Activated naive CD8-positive, alpha-beta T cell treated with anti-CD3 and anti-CD28 coated beads, Interleukin-2, amount 10 ng/mL, durations not matched to agents 7 days and 5 days (primary cell): ENCODE measurements at regions not wholly inside any gene's neighbourhood (a gene's known extent, or its start where the extent isn't known, plus 50 kb on each side); places are given as distances from the start of the nearest gene placed in this dataset.
"Not testable (repeated sequence)": the region's sequence is repeated elsewhere in the genome, so short reads cannot be mapped to it uniquely, and the experiment has no call there.

ENCODE experiments used
- ATAC-seq: fragments of 150-1000 bp; cut with Tn5 transposase; one replicate; pipeline ENCODE4 v1.10.0; 2021; ENCODE audit warnings: low read depth, moderate library complexity
- POLR2A ChIA-PET: fragments of 350-600 bp; sonication (Branson Sonifier 250); formaldehyde crosslinking; loops from one replicate; lab custom pipeline; 2021; ENCODE audit warnings: antibody characterized with exemption; lab: Charles Lee
- DNase-seq: peaks from one replicate; pipeline ENCODE4 v3.0.0; 2021
- H3K27ac Mint-ChIP-seq: one replicate; pipeline ENCODE4 v1.8.0; 2022; ENCODE audit warnings: mild to moderate bottlenecking, mixed read lengths
- H3K27me3 Mint-ChIP-seq: one replicate; pipeline ENCODE4 v1.8.0; 2022; ENCODE audit warnings: mild to moderate bottlenecking, moderate library complexity, mixed read lengths
- H3K36me3 Mint-ChIP-seq: one replicate; pipeline ENCODE4 v1.8.0; 2021; ENCODE audit warnings: mild to moderate bottlenecking, mixed read lengths
- H3K4me1 Mint-ChIP-seq: one replicate; pipeline ENCODE4 v1.8.0; 2021; ENCODE audit warnings: mixed read lengths
- H3K4me3 Mint-ChIP-seq: one replicate; pipeline ENCODE4 v1.8.0; 2022; ENCODE audit warnings: mild to moderate bottlenecking, moderate library complexity, mixed read lengths
- H3K9me3 Mint-ChIP-seq: one replicate; pipeline ENCODE4 v1.8.0; 2021; ENCODE audit warnings: mixed read lengths

DNA sequence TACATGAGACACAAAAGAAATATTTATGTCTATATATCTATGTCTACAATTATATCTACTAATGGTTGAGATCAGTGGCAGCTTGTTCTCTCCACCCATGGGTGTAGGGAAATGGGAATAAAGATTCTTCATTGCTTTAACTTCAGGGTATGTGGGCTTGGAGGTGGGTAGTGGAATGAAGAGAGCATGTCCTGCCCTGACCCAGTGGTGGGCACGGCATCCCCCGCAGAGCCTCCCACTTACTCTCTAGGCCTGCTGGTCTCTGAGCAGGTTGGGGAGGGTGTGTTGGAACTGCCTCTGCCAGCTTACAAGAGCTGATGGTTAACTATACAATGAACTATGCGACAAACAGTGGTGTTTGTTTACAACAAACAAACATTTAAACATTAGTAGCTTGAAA is 152.5 kb upstream of the SKOR2 start:
- DNase-seq (no peak), ATAC-seq (no peak)
- H3K27me3 Mint-ChIP-seq = no peaks in the 10 kb centered on the region
- H3K4me1 Mint-ChIP-seq = no peaks in the 10 kb centered on the region
- H3K9me3 Mint-ChIP-seq = no peaks in the 10 kb centered on the region
- POLR2A ChIA-PET = no interaction called here
- H3K36me3 Mint-ChIP-seq = no peaks in the 10 kb centered on the region
- H3K27ac Mint-ChIP-seq = no peak overlapping the region
- no peak overlapping the region for H3K4me3 Mint-ChIP-seq

DNA sequence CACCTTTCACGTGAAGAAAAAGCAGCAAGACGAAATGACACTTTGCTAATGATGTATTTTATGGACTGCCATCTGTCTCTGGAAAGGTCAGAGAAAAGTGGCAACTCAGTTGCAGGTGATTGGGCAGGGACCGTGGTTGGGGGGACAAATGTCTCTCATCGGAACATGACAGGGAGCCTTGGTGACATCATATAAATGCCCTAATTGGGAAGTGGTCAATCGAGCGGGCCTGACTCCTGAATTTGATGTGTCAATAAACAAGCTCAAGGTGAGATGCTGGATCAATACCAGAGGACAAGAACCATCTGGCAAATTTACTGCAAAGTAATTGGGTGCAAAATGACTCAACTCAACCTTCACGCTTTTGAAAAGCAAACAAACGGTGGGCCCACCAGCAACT is 151.9 kb upstream of the SKOR2 start:
- Mint-ChIP-seq H3K4me3 (no peak overlapping the region), H3K4me1 (no peaks in the 10 kb centered on the region), H3K9me3 (no peaks in the 10 kb centered on the region), H3K27me3 (no peaks in the 10 kb centered on the region), H3K36me3 (no peaks in the 10 kb centered on the region), H3K27ac (no peak overlapping the region)
- DNase-seq (no peak), ATAC-seq (no peak)
- POLR2A ChIA-PET = no interaction called here

DNA sequence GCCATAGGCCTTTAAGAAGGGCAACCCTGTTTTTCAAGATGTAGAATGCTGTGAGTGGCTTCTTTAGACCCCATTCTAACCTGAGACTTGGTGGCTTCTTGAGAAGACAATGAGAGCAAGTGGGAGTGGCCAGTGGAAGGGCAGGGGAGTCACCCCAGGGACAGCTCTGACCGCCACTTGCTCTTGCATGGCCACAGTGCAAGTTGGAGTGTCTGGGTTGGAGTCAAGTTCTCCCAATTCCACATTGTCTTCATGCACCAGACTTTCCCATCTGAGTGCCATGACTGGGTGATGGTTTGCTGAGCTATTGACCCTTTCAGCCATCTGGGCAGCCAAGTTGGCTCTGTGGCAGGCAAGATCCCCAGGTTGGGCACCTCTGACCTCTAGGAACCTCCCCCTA is 148.0 kb upstream of the SKOR2 start:
- POLR2A ChIA-PET = no interaction called here
- DNase-seq (no peak), ATAC-seq (no peak)
- no peak overlapping the region for H3K4me3 Mint-ChIP-seq
- no peaks in the 10 kb centered on the region for H3K4me1 Mint-ChIP-seq
- no peaks in the 10 kb centered on the region for H3K36me3 Mint-ChIP-seq
- no peaks in the 10 kb centered on the region for H3K27me3 Mint-ChIP-seq
- peaks cover 1% of the 10 kb centered on the region for H3K9me3 Mint-ChIP-seq
- H3K27ac Mint-ChIP-seq = no peak overlapping the region

DNA sequence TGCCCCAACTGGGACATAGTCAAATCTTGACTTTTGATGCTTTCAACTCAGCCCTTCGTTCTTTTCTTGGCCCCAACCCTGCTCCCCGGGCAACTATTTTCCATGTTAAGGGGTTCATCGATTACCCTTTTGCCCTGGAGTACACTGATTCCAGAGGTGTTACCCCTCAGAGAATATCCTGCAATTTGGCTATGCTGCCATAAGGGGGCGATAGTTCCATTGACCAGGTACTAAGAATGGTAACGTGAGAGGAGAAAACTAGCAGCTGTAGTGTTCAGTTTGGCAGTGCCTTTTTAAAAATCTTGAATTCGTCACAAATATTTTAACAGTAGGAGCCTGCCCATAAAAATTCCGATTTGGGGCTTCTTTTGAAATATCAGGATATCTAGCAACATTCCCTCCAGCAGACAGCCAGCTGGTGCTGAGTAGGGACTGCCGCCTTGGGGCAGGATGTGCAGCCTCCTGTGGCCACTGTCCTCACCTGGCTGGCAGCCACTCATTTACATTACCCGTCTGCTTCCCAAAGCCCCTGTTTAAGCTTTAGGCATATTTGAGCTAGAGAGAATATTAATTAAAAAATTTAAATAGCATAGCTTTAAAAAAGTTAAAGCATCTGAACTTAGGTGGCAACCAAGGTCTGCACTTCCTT is 146.3 kb upstream of the SKOR2 start:
- H3K36me3 Mint-ChIP-seq = no peaks in the 10 kb centered on the region
- no peaks in the 10 kb centered on the region for H3K4me1 Mint-ChIP-seq
- peaks cover 1% of the 10 kb centered on the region for H3K9me3 Mint-ChIP-seq
- H3K4me3 Mint-ChIP-seq = no peak overlapping the region
- ATAC-seq (no peak), DNase-seq (no peak)
- no peaks in the 10 kb centered on the region for H3K27me3 Mint-ChIP-seq
- POLR2A ChIA-PET = no interaction called here
- H3K27ac Mint-ChIP-seq = no peak overlapping the region

DNA sequence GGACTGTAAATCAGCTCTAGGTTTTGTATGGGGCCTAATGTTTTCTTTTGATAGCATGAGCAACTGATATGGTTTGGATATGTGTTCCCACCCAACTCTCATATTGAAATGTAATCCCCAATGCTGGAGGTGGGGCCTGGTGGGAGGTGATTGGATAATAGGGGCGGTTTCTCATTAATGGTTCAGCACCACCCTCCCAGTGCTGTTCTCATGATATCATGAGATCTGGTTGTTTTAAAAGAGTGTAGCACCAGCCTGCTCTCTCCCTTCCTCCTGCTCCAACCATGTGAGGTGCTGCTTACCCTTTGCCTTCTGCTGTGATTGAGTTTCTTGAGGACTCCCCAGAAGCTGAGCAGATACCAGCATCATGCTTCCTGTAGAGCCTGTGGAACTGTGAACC is 140.2 kb upstream of the SKOR2 start:
- Mint-ChIP-seq H3K4me3 (no peak overlapping the region), H3K27ac (no peak overlapping the region), H3K4me1 (no peaks in the 10 kb centered on the region), H3K36me3 (no peaks in the 10 kb centered on the region), H3K27me3 (peaks cover 2% of the 10 kb centered on the region), H3K9me3 (peaks cover 1% of the 10 kb centered on the region)
- POLR2A ChIA-PET = no interaction called here
- no peak for ATAC-seq
- no peak for DNase-seq

DNA sequence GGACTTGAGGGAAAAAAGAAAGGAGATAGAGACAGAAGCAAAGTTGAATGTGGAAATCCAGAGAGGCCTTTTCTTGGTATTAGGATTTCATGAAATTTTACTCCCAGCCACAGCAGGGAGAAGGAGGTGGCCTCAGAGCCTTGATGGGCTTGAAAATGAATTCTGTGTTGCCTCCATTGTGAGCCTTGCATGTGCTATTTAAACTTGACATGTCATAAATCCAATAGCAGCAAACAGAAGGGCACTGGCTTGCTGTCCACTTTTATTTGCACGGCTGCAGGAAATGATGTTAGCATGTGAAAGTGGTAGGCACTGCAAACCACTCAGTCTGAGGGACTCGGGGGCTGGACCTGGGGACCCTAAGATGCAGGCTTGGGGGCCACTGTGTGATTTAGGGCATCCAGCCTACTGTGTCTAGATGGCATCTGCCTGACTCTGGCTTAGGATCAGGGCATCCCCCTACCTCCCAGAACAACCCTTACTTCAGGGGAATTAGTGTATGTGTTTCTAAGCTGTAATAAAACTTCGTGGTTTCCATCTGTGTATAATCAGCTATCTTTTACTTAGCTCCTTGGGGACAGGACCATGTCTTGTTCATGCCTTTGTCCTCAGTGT is 139.1 kb upstream of the SKOR2 start:
- Mint-ChIP-seq H3K27ac (no peak overlapping the region), H3K36me3 (no peaks in the 10 kb centered on the region), H3K9me3 (no peaks in the 10 kb centered on the region), H3K4me3 (no peak overlapping the region), H3K27me3 (peaks cover 2% of the 10 kb centered on the region), H3K4me1 (no peaks in the 10 kb centered on the region)
- POLR2A ChIA-PET = no interaction called here
- DNase-seq = no peak
- no peak for ATAC-seq

DNA sequence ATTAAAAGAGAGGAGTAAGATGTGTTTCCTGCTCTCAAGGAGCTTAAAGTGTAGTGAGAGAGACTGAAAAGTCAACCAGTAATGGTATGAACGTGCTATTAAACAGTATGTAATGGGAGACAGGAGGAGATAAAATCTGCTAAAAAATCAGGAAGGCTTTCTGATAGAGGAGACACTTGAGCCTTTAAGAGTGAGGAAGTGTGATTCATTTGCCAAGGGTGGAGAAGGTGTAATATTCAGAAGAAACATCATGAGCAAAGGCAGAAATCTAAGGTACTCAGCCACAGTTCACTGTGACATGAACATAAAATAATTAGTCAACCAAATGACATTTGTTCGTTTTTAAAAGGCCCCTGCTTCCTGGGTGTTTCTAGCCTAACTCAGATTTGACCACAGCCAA is 137.8 kb upstream of the SKOR2 start:
- Mint-ChIP-seq H3K27me3 (peaks cover 4% of the 10 kb centered on the region), H3K27ac (no peak overlapping the region), H3K4me3 (no peak overlapping the region), H3K36me3 (no peaks in the 10 kb centered on the region), H3K4me1 (no peaks in the 10 kb centered on the region), H3K9me3 (no peaks in the 10 kb centered on the region)
- no peak for DNase-seq
- POLR2A ChIA-PET = no interaction called here
- no peak for ATAC-seq

DNA sequence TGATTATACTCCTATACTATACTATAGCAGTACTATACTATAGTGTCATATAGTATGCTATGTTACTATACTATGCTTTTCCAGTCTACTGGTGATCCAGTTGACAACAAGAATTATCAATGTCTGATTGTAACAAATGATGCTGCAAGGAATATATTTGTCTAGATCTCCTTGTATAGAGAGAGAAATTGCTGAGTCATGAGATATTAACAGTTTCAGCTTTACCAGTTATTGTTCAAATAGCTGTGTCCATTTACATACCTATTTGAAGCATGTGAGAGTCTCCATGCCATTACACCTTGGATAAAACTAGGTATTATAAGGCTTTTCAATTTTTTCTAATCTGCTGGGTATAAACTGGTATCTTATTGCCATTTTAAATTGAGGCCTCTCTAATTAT is 136.4 kb upstream of the SKOR2 start:
- Mint-ChIP-seq H3K36me3 (no peaks in the 10 kb centered on the region), H3K4me1 (no peaks in the 10 kb centered on the region), H3K27ac (no peak overlapping the region), H3K4me3 (no peak overlapping the region), H3K9me3 (no peaks in the 10 kb centered on the region), H3K27me3 (peaks cover 4% of the 10 kb centered on the region)
- no peak for ATAC-seq
- POLR2A ChIA-PET = no interaction called here
- DNase-seq = no peak

DNA sequence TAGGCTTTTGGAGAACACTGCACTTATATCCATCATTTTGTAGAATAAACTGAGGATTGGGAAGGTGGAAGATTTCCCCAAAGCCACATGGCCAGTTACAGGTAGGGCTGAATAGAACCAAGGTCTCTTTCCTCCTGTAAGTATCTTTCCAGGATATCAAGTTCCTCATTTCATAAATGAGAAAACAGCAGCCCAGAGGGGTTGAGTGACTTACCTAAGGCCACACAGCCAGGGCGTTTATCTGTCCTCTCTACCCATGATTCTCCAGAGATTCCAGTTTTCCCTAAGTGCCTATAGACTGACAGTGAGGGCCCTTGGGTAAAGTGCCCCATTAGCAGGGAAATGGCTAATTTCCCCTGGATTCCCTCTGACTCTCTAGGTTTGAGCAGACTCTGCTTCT is 132.3 kb upstream of the SKOR2 start:
- Mint-ChIP-seq H3K27me3 (peaks cover 2% of the 10 kb centered on the region), H3K4me1 (no peaks in the 10 kb centered on the region), H3K4me3 (no peak overlapping the region), H3K9me3 (no peaks in the 10 kb centered on the region), H3K27ac (no peak overlapping the region), H3K36me3 (no peaks in the 10 kb centered on the region)
- DNase-seq (no peak), ATAC-seq (no peak)
- POLR2A ChIA-PET = no interaction called here

DNA sequence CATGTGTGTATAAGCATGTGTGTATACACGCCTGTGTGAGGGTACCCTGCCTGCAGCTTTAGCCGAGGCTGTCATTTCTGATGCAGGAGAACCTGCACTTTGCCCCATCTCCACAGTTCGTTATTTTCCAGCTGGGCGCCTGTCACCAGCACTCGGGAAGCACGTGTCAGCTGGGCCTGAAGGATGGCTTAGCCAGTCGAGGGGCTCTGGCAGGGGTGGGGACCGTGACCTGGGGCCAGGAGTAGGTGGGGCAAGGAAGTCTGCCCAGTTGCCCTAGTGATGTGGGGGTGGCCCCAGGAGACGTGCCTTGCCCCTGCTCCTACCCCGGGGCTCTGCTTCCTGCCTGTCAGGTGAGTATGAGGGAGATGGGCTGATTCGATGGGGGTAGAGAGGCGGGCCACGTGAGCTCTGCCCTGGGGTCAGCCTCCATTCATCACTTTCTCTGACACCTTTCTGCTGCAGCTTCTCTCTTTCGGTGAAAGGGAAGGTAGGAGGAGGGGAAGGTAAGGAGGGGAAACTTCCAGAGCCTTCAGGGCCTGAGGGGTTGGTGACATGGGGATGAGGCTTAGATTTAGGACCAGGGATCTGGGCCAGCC is 130.6 kb upstream of the SKOR2 start:
- Mint-ChIP-seq H3K4me1 (no peaks in the 10 kb centered on the region), H3K36me3 (no peaks in the 10 kb centered on the region)
- ATAC-seq = no peak

DNA sequence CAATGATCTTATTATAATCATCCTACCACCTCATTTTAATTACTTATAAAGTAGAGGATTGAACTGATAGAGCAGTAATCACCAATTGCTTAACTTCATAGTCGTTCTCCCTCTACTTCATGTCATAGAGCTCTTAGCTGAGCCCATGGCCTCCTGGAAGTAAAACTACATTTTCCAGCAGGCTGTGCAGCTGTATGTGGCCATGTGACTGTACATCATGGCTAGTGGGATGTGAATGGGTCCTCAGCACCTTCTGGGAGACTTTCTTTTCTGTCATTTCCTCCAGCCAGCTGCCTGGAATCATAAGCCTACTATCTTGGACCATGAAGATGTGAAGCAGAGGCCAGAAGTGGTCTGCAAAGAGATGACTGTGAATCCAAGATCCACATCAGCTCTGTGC is 128.7 kb upstream of the SKOR2 start:
- no peak for ATAC-seq
- H3K9me3 Mint-ChIP-seq = no peaks in the 10 kb centered on the region
- H3K36me3 Mint-ChIP-seq = no peaks in the 10 kb centered on the region

More for the DNA sequence above, 130.6 kb upstream of the SKOR2 start:
- POLR2A ChIA-PET = no interaction called here
- H3K27ac Mint-ChIP-seq = no peak overlapping the region
- H3K4me3 Mint-ChIP-seq = no peak overlapping the region
- no peaks in the 10 kb centered on the region for H3K9me3 Mint-ChIP-seq
- DNase-seq = no peak
- H3K27me3 Mint-ChIP-seq = peaks cover 2% of the 10 kb centered on the region

DNA sequence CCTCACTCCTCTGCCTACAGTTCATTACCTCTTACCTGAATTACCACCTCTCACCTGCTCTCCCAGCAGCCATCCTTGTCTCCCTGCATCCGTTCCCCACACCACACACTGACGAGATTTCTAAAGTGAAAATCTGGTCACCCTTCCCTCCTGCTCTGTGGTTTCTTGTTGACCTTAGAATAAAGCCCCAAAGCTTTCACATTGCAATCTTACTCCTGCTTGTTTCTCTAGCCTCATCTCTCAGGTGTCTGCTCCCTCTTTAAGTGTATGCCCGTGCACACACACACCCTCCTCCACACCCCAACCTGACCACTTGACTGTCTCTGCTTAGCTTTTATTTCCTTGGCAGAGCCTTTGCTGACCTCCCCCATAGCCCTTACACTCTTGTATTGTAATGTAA is 122.0 kb upstream of the SKOR2 start:
- Mint-ChIP-seq H3K4me3 (no peak overlapping the region), H3K9me3 (no peaks in the 10 kb centered on the region), H3K36me3 (no peaks in the 10 kb centered on the region), H3K4me1 (no peaks in the 10 kb centered on the region), H3K27ac (no peak overlapping the region), H3K27me3 (peaks cover 6% of the 10 kb centered on the region)
- DNase-seq (no peak), ATAC-seq (no peak)
- POLR2A ChIA-PET = no interaction called here

More for the DNA sequence above, 128.7 kb upstream of the SKOR2 start:
- POLR2A ChIA-PET = no interaction called here
- Mint-ChIP-seq H3K4me1 (no peaks in the 10 kb centered on the region), H3K4me3 (no peak overlapping the region), H3K27me3 (no peaks in the 10 kb centered on the region), H3K27ac (no peak overlapping the region)
- DNase-seq = no peak

DNA sequence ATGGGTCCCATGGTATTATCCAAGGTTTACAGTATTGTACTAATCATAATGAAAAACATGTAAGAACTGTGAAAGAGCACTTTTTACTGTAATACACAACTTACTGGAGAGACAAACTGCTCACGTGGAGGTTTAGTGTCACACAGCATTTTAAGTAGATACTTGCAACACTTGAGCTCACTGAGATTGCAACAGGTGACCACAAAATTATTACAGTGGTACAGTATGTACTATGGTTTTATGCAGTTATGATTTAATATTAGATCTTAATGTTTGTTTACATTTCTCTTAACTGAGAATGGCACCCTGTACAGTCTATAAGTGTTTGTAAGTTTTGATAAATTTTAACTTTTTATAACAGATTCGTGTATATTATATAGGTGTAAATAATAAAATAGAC is 118.6 kb upstream of the SKOR2 start:
- ATAC-seq (no peak), DNase-seq (no peak)
- H3K27me3 Mint-ChIP-seq = peaks cover 15% of the 10 kb centered on the region
- POLR2A ChIA-PET = no interaction called here
- peaks cover 4% of the 10 kb centered on the region for H3K9me3 Mint-ChIP-seq
- no peaks in the 10 kb centered on the region for H3K36me3 Mint-ChIP-seq
- no peaks in the 10 kb centered on the region for H3K4me1 Mint-ChIP-seq
- no peak overlapping the region for H3K27ac Mint-ChIP-seq
- no peak overlapping the region for H3K4me3 Mint-ChIP-seq

DNA sequence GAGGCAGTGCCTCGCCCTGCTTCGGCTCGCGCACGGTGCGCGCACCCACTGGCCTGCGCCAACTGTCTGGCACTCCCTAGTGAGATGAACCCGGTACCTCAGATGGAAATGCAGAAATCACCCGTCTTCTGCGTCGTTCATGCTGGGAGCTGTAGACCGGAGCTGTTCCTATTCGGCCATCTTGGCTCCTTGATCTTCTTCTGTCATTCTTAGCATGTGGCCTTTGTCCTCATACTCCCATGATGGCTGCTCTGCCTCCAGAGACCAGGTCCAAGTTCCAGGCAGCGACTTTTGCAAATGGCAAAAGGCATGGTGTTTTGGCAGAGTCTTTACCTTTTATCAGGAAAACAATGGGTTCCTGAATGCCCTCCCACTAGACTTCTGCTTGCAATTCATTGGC is 102.6 kb upstream of the SKOR2 start:
- H3K36me3 Mint-ChIP-seq, H3K9me3 Mint-ChIP-seq, H3K4me3 Mint-ChIP-seq, H3K27me3 Mint-ChIP-seq, ATAC-seq, POLR2A ChIA-PET, H3K4me1 Mint-ChIP-seq, H3K27ac Mint-ChIP-seq, DNase-seq: not testable (repeated sequence)
